Activated T-cell treated with anti-CD3 and anti-CD28 coated beads, Interleukin-2, amount 50 U/mL, for 48 hours (primary cell): ENCODE measurements at regions not wholly inside any gene's neighbourhood (a gene's known extent, or its start where the extent isn't known, plus 50 kb on each side); places are given as distances from the start of the nearest gene placed in this dataset.
"Not testable (repeated sequence)": the region's sequence is repeated elsewhere in the genome, so short reads cannot be mapped to it uniquely, and the experiment has no call there.

ENCODE experiments used
- DNase-seq, 2 experiments: peaks; one replicate each; pipeline ENCODE4 v3.0.0-alpha.2; 2020

- DNase-seq, result no peak
Observed at GRCh38 chr5:72760259-72760658, 56.2 kb upstream of the TNPO1 start.

DNA sequence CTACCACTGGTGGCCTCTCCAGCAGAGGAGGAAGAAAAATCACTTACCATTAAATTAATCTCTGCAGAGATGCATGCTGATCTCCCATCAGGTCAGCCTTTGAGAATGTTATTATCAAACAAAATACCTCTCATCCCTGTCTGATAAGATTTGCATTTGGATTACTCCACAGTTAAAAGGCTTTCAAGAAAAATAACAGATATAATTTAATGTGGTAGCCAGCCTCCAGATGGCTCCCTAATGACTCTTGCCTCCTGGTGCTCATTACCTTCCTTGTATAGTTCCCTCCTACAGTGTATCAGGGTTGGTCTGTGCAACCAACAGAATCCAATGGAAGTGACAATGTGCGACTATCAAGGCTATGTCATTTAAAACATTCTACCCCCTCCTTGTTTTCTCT, 63.6 kb upstream of the TNPO1 start:
- DNase-seq, result no peak

DNA sequence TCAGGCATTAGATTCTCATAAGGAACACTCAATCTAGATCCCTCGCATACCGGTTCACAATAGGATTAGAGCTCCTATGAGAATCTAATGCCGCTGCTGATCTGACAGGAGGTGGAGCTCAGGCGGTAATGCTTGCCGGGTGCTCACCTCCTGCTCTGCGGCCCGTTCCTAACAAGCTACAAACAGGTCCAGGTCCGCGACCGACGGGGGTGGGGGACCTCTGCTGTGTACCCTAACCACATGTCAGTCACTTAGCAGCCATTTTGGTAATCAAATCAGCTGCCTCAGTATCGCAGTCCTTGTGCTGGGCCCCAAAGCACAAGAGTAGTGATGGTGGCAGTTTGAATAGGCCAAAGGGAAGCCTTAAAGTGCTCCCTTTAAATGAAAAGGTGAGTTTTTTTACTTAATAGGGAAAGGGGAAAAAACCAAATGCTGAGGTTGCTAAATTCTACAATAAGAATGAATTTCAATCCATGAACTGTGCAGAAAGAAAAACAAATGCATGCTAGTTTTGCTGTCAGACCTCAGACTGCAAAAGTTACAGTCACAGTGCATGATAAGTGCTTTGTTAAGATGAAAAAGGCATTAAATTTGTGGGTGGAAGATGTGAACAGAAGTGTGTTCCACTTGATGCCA, 67.0 kb upstream of the TNPO1 start:
- no peak for DNase-seq

DNA sequence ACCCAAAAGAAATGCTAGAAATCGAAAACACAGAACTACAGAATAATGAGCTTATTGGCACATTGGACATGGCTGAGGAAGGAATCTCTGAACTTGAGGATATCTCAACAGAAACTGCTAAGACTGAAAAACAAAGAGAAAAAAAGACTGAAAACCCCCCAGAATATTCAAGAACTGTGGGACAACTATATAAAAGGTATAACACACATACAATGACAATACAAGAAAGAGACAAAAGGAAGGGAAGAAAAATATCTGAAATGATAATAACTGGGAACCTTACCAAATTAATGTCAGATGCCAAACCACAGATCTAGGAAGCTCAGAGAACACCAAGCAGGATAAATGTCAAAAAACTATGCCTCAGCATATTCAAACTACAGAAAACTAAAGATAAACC, 68.6 kb upstream of the TNPO1 start:
- DNase-seq, result no peak

DNA sequence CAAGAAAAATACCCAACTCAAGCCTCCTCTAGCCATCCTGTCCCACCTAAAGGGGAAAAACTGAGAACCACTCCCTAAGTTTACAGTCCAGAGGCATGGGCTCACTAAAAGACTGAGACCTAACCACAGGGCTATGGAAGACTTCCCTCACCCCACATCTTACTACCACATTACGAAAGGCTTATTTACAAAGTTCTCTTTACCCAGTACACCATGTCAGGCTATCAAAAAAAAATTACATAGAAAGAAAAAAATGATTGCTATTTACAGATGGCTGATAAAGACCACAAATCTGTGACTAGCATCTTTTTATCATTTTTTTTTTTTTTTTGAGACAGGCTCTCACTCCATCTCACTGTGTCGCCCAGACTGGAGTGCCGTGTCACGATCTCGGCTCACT, 69.7 kb upstream of the TNPO1 start:
- DNase-seq, result no peak

- DNase-seq, result no peak
Observed at GRCh38 chr5:72744136-72744535, 72.3 kb upstream of the TNPO1 start.

- DNase-seq, result no peak
Observed at GRCh38 chr5:72741805-72742204, 74.7 kb upstream of the TNPO1 start.

DNA sequence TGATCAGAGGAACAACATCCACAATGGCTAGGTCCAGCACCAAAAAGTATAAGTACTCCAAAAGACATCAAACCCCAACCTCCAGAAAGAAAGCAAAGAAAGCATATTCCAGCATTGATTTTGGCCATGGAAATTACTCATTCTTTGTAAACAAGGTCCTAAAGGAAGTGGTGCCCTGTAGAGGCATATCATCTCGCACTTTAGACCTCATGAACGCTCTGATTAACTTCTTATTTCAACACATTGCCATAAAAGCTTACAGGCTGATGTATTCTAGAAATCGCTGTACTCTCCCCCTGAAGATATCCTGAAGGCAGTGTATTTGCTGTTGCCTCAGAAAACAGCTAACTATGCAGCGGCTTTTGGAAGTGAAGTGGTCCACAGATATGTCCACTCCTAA, 82.7 kb upstream of the TNPO1 start:
- DNase-seq, result no peak

GRCh38 chr5:72723581-72723980, 92.9 kb upstream of the TNPO1 start:
- no peak for DNase-seq

DNA sequence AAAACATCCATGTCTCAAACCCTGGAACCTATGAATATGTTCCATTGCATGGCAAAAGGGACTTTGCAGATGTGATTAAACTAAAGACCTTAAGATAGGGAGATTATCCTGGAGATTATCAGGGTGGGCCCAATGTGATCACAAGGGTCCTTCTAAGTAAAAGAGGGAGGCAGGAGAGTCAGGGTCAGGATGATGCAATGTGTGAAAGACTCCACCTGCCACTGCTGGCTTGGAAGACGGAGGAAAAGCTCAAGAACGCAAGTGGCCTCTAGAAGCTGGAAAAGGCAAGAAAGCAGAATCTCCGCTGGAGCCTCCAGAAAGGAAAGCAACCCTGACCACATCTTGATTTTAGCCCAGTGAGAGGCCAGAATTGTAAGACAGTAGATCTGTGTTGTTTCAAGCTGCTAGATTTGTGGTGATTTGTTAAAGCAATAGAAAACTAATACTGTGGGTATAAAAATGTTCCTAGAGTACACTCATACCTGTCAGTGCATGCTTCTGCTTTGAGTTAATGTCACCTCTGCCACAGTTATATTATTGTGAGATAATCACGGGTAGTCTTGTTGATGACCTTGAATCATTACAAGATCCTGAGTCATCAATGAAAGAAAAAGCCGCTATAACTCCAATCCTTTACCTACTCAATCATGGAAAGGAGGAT, 93.5 kb upstream of the TNPO1 start:
- no peak for DNase-seq

GRCh38 chr5:72721844-72722243, 94.6 kb upstream of the TNPO1 start:
- no peak for DNase-seq

- no peak for DNase-seq
Observed at GRCh38 chr5:72720205-72720604, 96.3 kb upstream of the TNPO1 start.

- DNase-seq, result no peak
Observed at GRCh38 chr5:72711351-72711750, 105.1 kb upstream of the TNPO1 start.

DNA sequence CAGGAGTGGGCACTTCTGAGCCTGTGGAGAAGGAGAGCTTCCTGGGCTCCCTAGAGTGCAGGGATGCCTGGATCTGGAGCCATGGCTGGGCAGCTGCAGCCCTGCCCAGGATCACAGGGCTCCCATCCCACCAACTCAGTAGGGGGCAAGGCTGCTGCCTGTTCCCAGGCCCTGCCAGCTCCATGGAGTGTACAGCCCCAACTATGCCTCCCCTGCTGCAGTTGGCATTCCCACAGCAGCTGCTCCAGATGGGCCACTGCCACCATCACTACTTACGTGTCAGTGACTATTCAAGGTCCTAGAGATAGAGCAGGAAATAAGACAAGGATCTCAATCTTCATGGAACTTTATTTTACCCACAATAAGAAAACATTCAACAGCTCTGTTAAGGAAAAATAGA, 107.1 kb upstream of the TNPO1 start:
- no peak for DNase-seq

DNA sequence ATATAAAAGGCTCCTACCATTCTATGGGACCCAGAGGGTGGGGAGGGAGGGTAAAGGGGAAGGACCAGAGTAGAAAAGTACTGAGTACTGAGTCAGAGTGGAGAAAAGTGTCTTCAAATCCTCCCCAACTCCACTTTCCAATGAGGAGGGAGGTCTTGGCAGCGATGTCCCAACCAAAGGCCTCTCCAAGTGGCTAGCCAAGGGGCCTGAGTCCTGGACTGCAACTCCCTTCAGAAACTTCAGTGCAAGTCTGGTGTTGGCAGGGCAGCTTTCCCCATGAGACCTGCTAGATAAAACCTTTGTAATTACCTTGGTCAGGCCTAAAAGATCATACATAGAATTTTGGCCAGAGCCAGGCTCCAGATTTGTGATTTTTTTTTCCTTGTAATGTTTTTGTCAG, 111.3 kb upstream of the TNPO1 start:
- DNase-seq, result no peak

GRCh38 chr5:72703876-72704275, 112.6 kb upstream of the TNPO1 start:
- DNase-seq, result no peak

- no peak for DNase-seq
Observed at GRCh38 chr5:72702881-72703434, 113.5 kb upstream of the TNPO1 start.

DNA sequence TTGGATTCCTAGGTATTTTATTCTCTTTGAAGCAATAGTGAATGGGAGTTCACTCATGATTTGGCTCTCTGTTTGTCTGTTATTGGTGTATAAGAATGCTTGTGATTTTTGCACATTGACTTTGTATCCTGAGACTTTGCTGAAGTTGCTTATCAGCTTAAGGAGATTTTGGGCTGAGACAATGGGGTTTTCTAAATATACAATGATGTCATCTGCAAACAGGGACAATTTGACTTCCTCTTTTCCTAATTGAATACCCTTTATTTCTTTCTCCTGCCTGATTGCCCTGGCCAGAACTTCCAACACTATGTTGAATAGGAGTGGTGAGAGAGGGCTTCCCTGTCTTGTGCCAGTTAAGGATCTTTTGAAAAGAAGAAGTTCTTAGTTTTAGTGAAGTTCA, 114.4 kb upstream of the TNPO1 start:
- not testable (repeated sequence) for DNase-seq

GRCh38 chr5:72698481-72698880, 118.0 kb upstream of the TNPO1 start:
- no peak for DNase-seq

DNA sequence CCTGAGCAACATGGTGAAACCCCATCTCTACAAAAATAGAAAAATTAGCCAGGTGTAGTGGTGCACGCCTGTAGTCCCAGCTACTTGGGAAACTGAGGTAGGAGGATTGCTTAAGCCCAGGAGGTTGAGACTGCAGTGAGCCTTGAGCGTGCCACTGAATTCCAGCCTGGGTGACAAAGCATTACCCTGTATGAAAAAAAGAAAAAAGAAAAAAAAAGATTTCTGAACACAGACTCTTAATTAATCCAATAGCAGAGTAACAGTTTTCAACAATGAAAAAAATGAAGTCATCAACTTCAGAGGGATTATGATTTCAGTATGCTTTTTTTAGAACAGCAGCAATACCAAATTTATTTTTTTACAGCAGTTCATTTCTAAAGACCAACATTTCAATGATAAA, 118.8 kb upstream of the TNPO1 start:
- DNase-seq, result no peak

- no peak for DNase-seq
Observed at GRCh38 chr5:72695659-72696058, 120.8 kb upstream of the TNPO1 start.

- DNase-seq, result no peak
Observed at GRCh38 chr5:72694856-72695255, 121.6 kb upstream of the TNPO1 start.

- no peak for DNase-seq
Observed at GRCh38 chr5:72693546-72694205, 122.8 kb upstream of the TNPO1 start.
